Fibroblast of peridontal ligament (primary cell): ENCODE measurements at regions not wholly inside any gene's neighbourhood (a gene's known extent, or its start where the extent isn't known, plus 50 kb on each side); places are given as distances from the start of the nearest gene placed in this dataset.
"Not testable (repeated sequence)": the region's sequence is repeated elsewhere in the genome, so short reads cannot be mapped to it uniquely, and the experiment has no call there.

ENCODE experiments used
- DNase-seq: peaks from one replicate; pipeline ENCODE4 v3.0.0-alpha.2; 2010; ENCODE audit errors: extremely low read depth

DNA sequence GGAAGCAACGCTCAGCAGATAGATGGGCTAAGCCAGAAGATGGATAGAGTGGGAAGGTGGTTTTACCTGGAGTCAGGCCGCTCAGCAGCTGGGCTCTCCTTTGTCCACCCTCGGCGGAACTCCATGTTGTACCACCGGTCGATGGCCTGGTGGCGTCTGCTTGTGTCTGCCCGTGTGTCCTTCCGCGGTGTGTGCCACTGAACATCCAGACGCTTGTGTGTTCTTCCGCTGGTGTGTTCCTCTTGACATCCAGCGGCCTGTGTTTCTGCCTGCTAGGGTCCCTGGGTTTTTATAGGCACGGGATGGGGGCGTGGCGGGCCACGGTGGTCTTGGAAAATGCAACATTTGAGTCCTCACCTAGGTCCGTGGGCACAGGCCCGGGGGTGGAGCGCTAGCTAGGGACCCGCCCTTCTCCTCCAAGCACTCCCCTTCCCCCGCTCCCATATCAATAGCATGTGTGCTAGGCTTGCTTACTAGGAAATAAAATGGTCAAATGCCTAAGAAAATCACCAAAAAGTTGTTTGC, 1431.7 kb upstream of the ACVR2A start:
- no peak for DNase-seq

DNA sequence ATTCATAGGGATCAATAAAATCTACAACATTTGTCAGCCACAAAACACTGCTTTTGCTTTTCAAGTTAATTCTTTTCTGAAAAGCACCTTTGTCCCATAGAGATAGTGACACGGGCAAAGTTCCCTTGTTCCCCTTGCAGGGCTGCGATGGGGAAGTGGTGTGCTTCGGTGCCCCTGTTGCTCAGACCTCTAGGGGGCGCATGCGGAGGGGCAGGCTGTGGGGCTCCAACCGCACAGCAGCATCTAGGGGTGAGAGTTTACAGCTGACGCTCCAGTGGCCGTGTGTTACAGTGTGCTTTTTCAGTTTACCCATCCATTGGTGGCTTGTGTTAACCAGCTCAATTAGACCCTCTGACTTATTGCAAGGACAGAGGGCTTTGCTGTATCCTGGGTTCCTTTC, 1432.2 kb upstream of the ACVR2A start:
- DNase-seq = no peak

DNA sequence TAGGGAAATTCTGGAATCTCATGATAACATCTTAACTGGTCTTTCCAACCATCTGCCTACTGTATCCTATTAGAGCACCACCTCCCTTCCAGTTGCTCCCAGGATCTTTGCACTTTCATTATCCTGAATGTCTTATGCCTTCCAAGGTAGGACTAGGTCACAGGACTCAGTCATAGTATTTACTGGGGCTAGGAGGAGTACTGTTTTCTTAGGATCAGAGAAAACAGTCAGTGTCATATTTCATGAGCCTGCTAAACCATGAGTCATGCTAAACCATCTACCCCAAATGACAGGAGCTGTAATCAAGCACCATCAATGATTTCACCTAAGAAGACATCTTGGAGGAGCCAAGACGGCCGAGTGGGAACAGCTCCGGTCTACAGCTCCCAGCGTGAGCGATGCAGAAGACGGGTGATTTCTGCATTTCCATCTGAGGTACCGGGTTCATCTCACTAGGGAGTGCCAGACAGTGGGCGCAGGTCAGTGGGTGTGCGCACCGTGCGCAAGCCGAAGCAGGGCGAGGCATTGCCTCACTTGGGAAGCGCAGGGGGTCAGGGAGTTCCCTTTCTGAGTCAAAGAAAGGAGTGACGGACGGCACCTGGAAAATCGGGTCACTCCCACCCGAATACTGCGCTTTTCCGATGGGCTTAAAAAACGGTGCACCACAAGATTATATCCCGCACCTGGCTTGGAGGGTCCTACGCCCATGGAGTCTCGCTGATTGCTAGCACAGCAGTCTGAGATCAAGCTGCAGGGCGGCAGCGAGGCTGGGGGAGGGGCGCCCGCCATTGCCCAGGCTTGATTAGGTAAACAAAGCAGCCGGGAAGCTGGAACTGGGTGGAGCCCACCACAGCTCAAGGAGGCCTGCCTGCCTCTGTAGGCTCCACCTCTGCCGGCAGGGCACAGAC, 1439.2 kb upstream of the ACVR2A start:
- DNase-seq = not testable (repeated sequence)

- DNase-seq = not testable (repeated sequence)
Observed at GRCh38 chr2:146403546-146404160, 1441.2 kb upstream of the ACVR2A start.

- DNase-seq = no peak
Observed at GRCh38 chr2:146392631-146393030, 1452.2 kb upstream of the ACVR2A start.

DNA sequence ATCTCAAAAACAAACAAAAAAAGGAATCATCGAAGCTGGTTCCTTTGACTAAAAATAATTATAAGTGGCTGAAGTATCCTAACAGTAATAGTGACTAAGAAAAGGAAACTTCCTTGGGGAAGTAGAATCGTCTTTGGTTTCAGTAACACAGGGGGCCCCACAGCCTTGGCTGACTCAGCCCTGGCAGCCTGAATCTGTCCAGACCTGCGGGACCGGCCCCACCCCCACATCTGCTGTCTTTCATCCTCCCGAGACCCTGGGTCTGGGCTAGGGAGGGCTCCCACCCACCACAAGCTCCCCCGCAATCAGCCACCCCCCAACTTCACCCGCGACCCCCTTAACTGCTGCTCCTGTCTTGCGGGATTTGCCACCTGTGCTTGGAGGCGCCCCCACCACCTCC, 1452.6 kb upstream of the ACVR2A start:
- DNase-seq = no peak

DNA sequence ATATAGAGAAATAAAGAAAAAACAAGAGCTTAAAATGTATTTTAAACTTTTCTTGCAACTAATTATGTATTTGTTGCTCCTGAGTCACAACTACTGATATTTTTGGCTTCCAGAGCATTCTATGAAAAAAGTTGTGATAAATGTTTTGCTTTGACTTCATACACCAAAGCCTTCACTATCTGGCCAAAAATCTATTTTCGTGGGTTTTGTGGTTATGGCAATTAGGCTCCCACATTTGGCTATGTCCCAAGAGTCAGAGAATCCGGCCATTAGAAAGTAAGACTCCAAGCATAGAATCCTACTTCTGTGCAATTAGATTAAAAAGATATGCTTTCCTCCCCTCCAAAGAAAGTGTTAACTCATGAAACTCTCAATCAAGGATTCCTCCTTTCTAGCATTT, 1456.1 kb upstream of the ACVR2A start:
- DNase-seq = peak; percentile 79

- DNase-seq = no peak
Observed at GRCh38 chr2:146386096-146386495, 1458.7 kb upstream of the ACVR2A start.

DNA sequence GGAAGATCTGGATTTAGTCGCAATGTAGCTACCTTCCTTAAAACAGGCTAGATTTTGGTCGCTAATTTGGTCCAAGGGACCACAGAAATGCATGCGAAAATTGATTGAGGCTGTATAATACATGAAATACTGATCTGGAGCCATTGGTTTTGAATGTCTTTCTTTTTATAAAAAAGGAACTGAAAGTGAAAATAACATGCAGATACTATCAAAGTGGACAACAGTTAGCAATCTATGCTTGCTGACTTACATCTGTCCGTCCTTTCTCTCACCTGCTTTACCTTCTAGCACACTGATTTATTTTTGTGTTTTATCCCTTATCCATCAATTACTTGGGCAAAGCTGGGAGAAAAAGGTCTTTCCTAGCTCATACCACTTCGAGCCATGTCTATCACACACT, 1459.8 kb upstream of the ACVR2A start:
- no peak for DNase-seq

GRCh38 chr2:146376511-146377064, 1468.2 kb upstream of the ACVR2A start:
- DNase-seq = no peak

DNA sequence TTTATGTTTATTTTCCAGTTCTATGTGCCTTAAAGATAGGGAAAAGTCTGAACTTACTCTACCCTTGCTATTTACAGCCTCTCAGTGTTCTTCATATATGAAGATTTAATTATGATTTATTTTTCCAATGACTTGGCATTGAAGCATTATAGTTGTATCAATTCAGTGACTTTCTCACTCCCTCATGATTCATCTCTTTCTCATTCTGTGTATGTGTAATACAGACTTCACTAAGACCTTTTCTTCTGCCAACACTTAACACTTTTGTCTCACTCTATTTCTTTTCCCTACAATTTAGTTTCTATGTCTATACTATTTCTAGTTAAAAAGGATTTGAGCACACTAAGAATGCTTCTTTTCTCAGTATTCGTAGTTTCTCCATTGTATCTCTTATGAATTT, 1470.3 kb upstream of the ACVR2A start:
- peak; percentile 54 for DNase-seq

GRCh38 chr2:146371364-146371763, 1473.5 kb upstream of the ACVR2A start:
- not testable (repeated sequence) for DNase-seq

DNA sequence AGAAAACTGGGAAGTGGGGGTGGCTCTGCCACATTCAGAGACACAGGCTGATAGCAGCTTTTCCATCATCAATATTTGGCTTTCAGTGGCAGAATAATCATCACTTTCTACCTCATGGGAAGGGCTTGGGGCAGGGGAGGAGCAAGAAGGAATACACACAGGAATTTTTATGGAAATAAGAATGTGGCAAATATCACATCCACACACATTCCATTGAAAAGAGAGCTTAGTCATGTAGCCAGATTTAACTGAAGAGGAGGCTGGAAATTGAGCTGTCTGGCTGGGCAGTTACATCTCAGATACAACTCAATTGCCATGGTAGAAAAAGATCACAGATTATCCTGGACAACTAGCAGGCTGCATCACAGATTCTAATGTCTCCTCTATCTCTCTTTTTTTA, 1474.0 kb upstream of the ACVR2A start:
- peak; percentile 65 for DNase-seq

GRCh38 chr2:146366276-146366675, 1478.6 kb upstream of the ACVR2A start:
- DNase-seq = peak; percentile 34

DNA sequence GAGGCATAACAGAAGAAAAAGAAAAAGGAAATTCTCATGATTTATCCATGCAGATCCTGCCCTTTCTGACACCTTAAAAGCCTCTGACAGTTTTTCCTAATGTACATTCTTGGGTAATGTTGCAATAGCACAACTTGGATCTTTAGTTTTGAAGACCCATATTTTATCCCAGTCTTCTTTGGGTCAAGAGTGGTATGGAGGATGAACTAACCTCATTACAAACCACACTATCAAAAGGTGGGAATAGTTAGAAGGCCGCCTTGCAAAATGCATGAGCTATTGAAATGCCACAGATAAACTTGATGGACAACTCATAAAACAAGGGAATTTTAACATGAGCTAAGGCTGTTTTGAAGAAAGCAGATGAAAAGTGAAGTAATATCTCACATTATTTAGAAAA, 1479.8 kb upstream of the ACVR2A start:
- DNase-seq = no peak

GRCh38 chr2:146363731-146364130, 1481.1 kb upstream of the ACVR2A start:
- DNase-seq = peak; percentile 85

DNA sequence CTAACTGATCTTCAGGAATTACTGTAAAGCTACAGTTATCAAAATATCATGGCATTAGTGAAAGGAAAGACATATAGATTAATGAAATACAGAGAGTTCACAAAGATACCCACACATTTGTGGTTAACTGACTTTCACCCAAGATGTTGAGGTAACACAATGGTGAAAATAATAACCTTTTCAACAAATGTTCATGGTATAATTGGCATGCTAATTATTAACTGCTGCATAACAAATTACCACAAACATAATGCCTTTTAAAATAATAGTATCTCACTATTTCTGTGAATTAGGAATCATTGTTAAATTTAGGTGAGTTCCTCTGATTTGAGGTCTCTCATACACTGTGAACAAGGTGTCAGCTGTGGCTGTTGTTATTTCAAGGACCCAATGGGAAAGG, 1493.1 kb upstream of the ACVR2A start:
- DNase-seq = no peak

DNA sequence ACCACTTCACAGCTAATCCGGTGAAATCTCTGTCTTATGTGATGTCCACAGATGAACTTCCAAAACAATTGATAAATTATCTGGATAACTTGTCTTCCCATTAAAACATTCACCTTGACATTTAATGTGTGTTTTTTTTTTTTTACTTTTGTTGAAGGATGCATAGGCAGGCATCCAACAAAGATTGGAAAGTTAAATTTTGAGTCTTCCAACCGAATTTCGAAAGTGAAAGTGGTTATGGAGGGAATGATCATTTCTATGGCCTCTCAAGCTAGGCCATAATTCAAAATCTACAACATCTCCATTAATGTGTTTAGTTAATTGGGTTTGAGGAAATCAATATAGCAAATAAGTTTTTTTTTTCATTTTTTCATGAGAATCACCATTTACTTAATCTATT, 1495.5 kb upstream of the ACVR2A start:
- peak; percentile 35 for DNase-seq

DNA sequence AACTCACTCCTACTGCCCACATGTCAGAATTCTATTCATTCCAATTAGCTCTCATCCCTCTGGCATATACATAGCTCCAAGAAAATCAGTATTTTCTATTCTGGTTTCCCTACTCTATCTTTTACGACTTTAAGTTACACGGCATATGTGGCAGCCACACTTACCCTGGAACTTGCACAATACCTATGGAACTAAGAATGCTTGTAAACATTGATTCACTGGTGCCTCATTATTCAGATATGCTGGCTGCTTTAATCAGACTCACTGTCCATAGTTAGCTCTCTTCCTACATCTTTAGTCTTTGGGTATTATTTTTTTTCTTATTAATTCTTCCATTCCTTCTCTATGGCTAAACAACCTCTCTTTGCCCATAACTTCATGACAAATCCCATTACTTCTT, 1519.9 kb upstream of the ACVR2A start:
- no peak for DNase-seq

GRCh38 chr2:146323564-146323963, 1521.3 kb upstream of the ACVR2A start:
- DNase-seq = peak; percentile 82

GRCh38 chr2:146321175-146321574, 1523.7 kb upstream of the ACVR2A start:
- DNase-seq = peak; percentile 35

GRCh38 chr2:146317959-146318358, 1526.9 kb upstream of the ACVR2A start:
- peak; percentile 93 for DNase-seq

GRCh38 chr2:146312899-146313298, 1531.9 kb upstream of the ACVR2A start:
- peak; percentile 73 for DNase-seq
